ENCODE measurements at regions not wholly inside any gene's neighbourhood (a gene's known extent, or its start where the extent isn't known, plus 50 kb on each side); places are given as distances from the start of the nearest gene placed in this dataset.

DNA sequence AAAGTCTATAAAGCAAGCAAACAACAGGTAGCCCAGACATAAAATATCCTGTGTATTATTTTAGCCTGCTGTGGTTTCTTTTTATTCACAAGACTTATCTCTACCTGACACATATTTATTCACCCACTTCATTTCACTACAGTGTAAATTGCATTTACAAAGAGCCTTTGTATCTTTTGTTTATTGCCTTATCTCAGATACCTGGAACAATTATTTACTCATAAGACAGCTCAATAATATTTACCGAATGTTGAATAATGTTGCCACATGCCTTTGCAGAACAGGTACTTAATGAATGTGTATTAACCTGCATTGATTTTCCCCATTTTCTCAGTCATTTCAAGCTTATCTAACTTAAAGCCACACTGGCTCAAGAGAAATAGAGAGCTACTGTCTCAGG lies 603.6 kb downstream of the FBXO15 start:
- Histone ChIP-seq H3K9me3 (ENCODE audit: control insufficient read depth in 1 of 2, insufficient read depth in 1 of 2, low read depth in 1 of 2, low read length in 2 of 2) (peaks cover 9 to 14% of the 10 kb centered on the region in 2 experiments; a peak in 3 of 4 replicates), H3K4me1 (ENCODE audit: control insufficient read depth in 1 of 2, insufficient read depth in 2 of 2, low read length in 2 of 2) (no peaks in the 10 kb centered on the region), H3K27me3 (ENCODE audit: insufficient read depth, low read length) (no peaks in the 10 kb centered on the region), H3K4me3 (replicated peaks in 1 of 2; ENCODE audit: low read depth in 1 of 2, low read length in 2 of 2) (no peak overlapping the region), H3K9me2 (ENCODE audit: insufficient read depth) (no peaks in the 10 kb centered on the region), H3K4me2 (ENCODE audit: low read length) (no peak overlapping the region), H3K79me2 (ENCODE audit: insufficient read depth, low read length) (no peaks in the 10 kb centered on the region), H4K20me1 (ENCODE audit: insufficient read depth) (no peaks in the 10 kb centered on the region), H3K27ac (ENCODE audit: low read depth, low read length) (no peak overlapping the region), H2AFZ (ENCODE audit: low read depth, low read length, poor library complexity, severe bottlenecking) (no peak overlapping the region), H3K36me3 (ENCODE audit: control insufficient read depth in 1 of 2, insufficient read depth in 2 of 2, low read length in 2 of 2) (no peaks in the 10 kb centered on the region), H3K9ac (ENCODE audit: low read length) (no peak overlapping the region)
- ChIA-PET RAD21 (ENCODE audit: low non-redundant PET in 1 of 2, low total read pairs in 2 of 2, uncharacterized antibody in 2 of 2, unreplicated experiment in 2 of 2) (no interaction called here), CTCF (no interaction called here), POLR2A (no interaction called here)
- intact Hi-C loops (cut with micrococcal nuclease): no loop called here
- no peak for TF ChIP-seq ELF1 (IDR thresholded peaks at IDR 0.05; ENCODE audit: borderline replicate concordance, low read depth)
- no peak for TF ChIP-seq JUND (IDR thresholded peaks at IDR 0.05)
- TF ChIP-seq CBX3 (IDR thresholded peaks at IDR 0.05; ENCODE audit: low read depth): no peak
- TF ChIP-seq EGR1 (IDR thresholded peaks at IDR 0.05; ENCODE audit: low read depth): no peak
- TF ChIP-seq CEBPB (IDR thresholded peaks at IDR 0.05; ENCODE audit: low read depth): no peak
- no peak for TF ChIP-seq EZH2 (IDR thresholded peaks at IDR 0.05)
- TF ChIP-seq FOSL1 (IDR thresholded peaks at IDR 0.05; ENCODE audit: low read depth): no peak
- TF ChIP-seq SIN3A (IDR thresholded peaks at IDR 0.05; ENCODE audit: low read depth): no peak
- TF ChIP-seq, protein P1, sequence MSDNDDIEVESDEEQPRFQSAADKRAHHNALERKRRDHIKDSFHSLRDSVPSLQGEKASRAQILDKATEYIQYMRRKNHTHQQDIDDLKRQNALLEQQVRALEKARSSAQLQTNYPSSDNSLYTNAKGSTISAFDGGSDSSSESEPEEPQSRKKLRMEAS (IDR thresholded peaks at IDR 0.05): no peak
- TF ChIP-seq TCF7L2 (IDR thresholded peaks at IDR 0.05; ENCODE audit: borderline replicate concordance, extremely low read depth, insufficient read depth, insufficient read length): no peak
- TF ChIP-seq ZNF274 (IDR thresholded peaks at IDR 0.05; ENCODE audit: low read depth, low read length): no peak
- TF ChIP-seq YY1 (IDR thresholded peaks at IDR 0.05; ENCODE audit: extremely low read depth, insufficient replicate concordance, low read depth, low read length): no peak
- TF ChIP-seq EZH2phosphoT487 (IDR thresholded peaks at IDR 0.05; ENCODE audit: borderline replicate concordance): no peak
- TF ChIP-seq, protein P2, sequence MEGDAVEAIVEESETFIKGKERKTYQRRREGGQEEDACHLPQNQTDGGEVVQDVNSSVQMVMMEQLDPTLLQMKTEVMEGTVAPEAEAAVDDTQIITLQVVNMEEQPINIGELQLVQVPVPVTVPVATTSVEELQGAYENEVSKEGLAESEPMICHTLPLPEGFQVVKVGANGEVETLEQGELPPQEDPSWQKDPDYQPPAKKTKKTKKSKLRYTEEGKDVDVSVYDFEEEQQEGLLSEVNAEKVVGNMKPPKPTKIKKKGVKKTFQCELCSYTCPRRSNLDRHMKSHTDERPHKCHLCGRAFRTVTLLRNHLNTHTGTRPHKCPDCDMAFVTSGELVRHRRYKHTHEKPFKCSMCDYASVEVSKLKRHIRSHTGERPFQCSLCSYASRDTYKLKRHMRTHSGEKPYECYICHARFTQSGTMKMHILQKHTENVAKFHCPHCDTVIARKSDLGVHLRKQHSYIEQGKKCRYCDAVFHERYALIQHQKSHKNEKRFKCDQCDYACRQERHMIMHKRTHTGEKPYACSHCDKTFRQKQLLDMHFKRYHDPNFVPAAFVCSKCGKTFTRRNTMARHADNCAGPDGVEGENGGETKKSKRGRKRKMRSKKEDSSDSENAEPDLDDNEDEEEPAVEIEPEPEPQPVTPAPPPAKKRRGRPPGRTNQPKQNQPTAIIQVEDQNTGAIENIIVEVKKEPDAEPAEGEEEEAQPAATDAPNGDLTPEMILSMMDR (IDR thresholded peaks at IDR 0.05 in 2 of 3, conservative IDR thresholded peaks at IDR 0.05 in 1 of 3; ENCODE audit: borderline replicate concordance in 1 of 3, insufficient read depth in 1 of 3, low read depth in 2 of 3, low read length in 2 of 3): no peak
- TF ChIP-seq, protein P3, sequence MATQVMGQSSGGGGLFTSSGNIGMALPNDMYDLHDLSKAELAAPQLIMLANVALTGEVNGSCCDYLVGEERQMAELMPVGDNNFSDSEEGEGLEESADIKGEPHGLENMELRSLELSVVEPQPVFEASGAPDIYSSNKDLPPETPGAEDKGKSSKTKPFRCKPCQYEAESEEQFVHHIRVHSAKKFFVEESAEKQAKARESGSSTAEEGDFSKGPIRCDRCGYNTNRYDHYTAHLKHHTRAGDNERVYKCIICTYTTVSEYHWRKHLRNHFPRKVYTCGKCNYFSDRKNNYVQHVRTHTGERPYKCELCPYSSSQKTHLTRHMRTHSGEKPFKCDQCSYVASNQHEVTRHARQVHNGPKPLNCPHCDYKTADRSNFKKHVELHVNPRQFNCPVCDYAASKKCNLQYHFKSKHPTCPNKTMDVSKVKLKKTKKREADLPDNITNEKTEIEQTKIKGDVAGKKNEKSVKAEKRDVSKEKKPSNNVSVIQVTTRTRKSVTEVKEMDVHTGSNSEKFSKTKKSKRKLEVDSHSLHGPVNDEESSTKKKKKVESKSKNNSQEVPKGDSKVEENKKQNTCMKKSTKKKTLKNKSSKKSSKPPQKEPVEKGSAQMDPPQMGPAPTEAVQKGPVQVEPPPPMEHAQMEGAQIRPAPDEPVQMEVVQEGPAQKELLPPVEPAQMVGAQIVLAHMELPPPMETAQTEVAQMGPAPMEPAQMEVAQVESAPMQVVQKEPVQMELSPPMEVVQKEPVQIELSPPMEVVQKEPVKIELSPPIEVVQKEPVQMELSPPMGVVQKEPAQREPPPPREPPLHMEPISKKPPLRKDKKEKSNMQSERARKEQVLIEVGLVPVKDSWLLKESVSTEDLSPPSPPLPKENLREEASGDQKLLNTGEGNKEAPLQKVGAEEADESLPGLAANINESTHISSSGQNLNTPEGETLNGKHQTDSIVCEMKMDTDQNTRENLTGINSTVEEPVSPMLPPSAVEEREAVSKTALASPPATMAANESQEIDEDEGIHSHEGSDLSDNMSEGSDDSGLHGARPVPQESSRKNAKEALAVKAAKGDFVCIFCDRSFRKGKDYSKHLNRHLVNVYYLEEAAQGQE (IDR thresholded peaks at IDR 0.05; ENCODE audit: low read depth): no peak
- TF ChIP-seq, protein P4, sequence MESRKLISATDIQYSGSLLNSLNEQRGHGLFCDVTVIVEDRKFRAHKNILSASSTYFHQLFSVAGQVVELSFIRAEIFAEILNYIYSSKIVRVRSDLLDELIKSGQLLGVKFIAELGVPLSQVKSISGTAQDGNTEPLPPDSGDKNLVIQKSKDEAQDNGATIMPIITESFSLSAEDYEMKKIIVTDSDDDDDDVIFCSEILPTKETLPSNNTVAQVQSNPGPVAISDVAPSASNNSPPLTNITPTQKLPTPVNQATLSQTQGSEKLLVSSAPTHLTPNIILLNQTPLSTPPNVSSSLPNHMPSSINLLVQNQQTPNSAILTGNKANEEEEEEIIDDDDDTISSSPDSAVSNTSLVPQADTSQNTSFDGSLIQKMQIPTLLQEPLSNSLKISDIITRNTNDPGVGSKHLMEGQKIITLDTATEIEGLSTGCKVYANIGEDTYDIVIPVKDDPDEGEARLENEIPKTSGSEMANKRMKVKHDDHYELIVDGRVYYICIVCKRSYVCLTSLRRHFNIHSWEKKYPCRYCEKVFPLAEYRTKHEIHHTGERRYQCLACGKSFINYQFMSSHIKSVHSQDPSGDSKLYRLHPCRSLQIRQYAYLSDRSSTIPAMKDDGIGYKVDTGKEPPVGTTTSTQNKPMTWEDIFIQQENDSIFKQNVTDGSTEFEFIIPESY (IDR thresholded peaks at IDR 0.05; ENCODE audit: extremely low read depth, insufficient replicate concordance, low read length): no peak
- no peak for TF ChIP-seq SP1 (IDR thresholded peaks at IDR 0.05; ENCODE audit: low read depth)
- no peak for TF ChIP-seq RAD21 (IDR thresholded peaks at IDR 0.05; ENCODE audit: low read depth)
- no peak for TF ChIP-seq POLR2A (IDR thresholded peaks at IDR 0.05; ENCODE audit: borderline replicate concordance, extremely low read depth, insufficient read depth, insufficient read length)
- TF ChIP-seq, protein P5, sequence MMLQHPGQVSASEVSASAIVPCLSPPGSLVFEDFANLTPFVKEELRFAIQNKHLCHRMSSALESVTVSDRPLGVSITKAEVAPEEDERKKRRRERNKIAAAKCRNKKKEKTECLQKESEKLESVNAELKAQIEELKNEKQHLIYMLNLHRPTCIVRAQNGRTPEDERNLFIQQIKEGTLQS (IDR thresholded peaks at IDR 0.05): no peak
- BruUV-seq (replicated peaks): no TSS peak
- DNase-seq (ENCODE audit: low read depth, low spot score): no peak
- ATAC-seq: no peak
